Tibial nerve (tissue), 4 donors: ENCODE measurements at regions not wholly inside any gene's neighbourhood (a gene's known extent, or its start where the extent isn't known, plus 50 kb on each side); places are given as distances from the start of the nearest gene placed in this dataset.
"Not testable (repeated sequence)": the region's sequence is repeated elsewhere in the genome, so short reads cannot be mapped to it uniquely, and the experiment has no call there.

ENCODE experiments used
- CTCF ChIP-seq, 5 experiments: fragments of 200-600 bp in 3 of 5; fragments of 450-650 bp in 2 of 5; sonication (generic) in 3 of 5; IDR thresholded peaks; one replicate each; pipeline ENCODE4 v1.5.1; 2016 to 2019; ENCODE audit warnings: antibody characterized with exemption in 5 of 5, mild to moderate bottlenecking in 3 of 5, moderate library complexity in 2 of 5
- EP300 ChIP-seq, 2 donors: sonication (generic); formaldehyde crosslinking; IDR thresholded peaks; one replicate each; pipeline ENCODE4 v1.6.1; 2017; ENCODE audit warnings: antibody characterized with exemption in 2 of 2, mild to moderate bottlenecking in 1 of 2
- POLR2A ChIP-seq, 2 donors: fragments of 450-650 bp; IDR thresholded peaks; one replicate each; pipeline ENCODE4 v1.6.1; 2017; ENCODE audit warnings: antibody characterized with exemption in 2 of 2, mild to moderate bottlenecking in 2 of 2, moderate library complexity in 2 of 2

- not testable (repeated sequence) for TF ChIP-seq CTCF, POLR2A, EP300 (IDR thresholded peaks at IDR 0.05)
Measured at GRCh38 chr10:38401565-38401964, 307.4 kb downstream of the ZNF37A start.
